Body of pancreas (tissue), 4 donors: ENCODE measurements at regions not wholly inside any gene's neighbourhood (a gene's known extent, or its start where the extent isn't known, plus 50 kb on each side); places are given as distances from the start of the nearest gene placed in this dataset.
"Not testable (repeated sequence)": the region's sequence is repeated elsewhere in the genome, so short reads cannot be mapped to it uniquely, and the experiment has no call there.

ENCODE experiments used
- CTCF ChIP-seq, 7 experiments: fragments of 450-650 bp in 4 of 7; fragments of 200-600 bp in 3 of 7; sonication (generic) in 3 of 7; IDR thresholded peaks; one replicate each; pipeline ENCODE4 v1.5.1; 2016 to 2019; ENCODE audit warnings: antibody characterized with exemption in 7 of 7
- POLR2A ChIP-seq, 3 donors: fragments of 450-650 bp; IDR thresholded peaks; one replicate each; pipeline ENCODE4 v1.6.1; 2016; ENCODE audit warnings: antibody characterized with exemption in 3 of 3, mild to moderate bottlenecking in 2 of 3

DNA sequence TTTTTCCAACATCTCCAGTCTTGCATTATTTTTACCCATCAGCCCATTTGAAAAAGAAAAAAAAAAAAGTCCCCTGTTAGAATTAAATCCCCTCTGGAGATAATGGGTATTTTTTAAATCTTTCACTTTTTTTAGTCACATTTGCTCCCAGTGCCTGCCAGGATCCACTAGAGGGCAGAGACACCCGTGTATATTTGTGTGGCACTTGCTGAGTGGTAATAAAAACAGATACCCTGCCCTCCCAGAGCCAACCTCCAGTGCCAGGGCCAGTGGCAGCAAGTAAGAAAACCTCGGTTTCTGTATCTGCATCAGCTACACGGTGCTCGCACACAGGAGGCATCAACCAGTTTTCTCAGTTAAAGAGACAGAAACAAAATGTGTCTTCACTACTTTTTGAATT is 135.1 kb upstream of the DUSP22 start:
- TF ChIP-seq CTCF, POLR2A (IDR thresholded peaks at IDR 0.05): not testable (repeated sequence)
